Fibroblast of skin of back (primary cell): ENCODE measurements at regions not wholly inside any gene's neighbourhood (a gene's known extent, or its start where the extent isn't known, plus 50 kb on each side); places are given as distances from the start of the nearest gene placed in this dataset.
"Not testable (repeated sequence)": the region's sequence is repeated elsewhere in the genome, so short reads cannot be mapped to it uniquely, and the experiment has no call there.

ENCODE experiments used
- DNase-seq: peaks from one replicate; pipeline ENCODE4 v3.0.0-alpha.2; 2013

GRCh38 chr4:31379364-31379763 lies 659.2 kb downstream of the PCDH7 start:
- no peak for DNase-seq

GRCh38 chr4:31383767-31384166 lies 663.6 kb downstream of the PCDH7 start:
- no peak for DNase-seq

DNA sequence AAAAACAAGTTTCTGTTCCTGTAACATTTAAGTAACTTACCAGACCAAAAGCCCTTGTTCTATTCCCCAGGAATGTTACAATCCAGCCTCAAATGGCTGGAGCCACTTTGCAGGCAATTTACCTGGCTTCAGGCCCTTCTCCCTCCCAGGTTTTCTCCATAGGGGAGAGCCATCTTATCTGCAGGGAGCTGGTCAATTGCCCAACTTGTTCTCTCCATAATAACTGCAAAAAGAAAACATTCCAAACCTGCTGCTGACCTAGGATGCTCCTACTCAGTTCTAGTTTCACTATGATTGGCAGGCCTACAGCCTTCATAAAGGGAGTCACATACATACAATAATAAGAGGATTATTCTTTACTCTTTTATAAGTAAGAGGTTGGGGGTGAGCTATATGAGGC lies 670.7 kb downstream of the PCDH7 start:
- DNase-seq: no peak

- DNase-seq: no peak
Observed at GRCh38 chr4:31391976-31392375, 671.8 kb downstream of the PCDH7 start.

- DNase-seq: no peak
Observed at GRCh38 chr4:31392923-31393322, 672.8 kb downstream of the PCDH7 start.

DNA sequence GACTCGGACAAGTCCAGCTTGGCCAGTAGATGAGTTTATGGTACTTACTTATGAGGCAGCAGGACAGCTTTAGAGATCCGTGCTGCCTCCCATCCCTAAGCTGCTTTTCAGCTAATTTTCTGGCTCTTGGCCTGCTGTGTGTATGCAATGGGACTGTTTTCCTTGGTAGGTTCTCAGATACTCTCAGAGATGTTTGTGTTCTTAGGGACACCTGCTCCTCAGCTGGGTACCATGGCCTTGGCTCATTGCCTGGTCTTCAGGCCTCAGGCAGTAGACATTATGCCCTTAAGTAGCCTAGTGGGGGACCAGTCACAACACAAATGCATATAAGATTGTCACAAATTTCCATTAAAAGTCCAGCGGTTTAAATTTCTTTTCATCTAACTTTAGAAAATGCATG lies 688.0 kb downstream of the PCDH7 start:
- peak; percentile 8 for DNase-seq

GRCh38 chr4:31411565-31411964 lies 691.4 kb downstream of the PCDH7 start:
- DNase-seq: no peak

- DNase-seq: no peak
Observed at GRCh38 chr4:31415629-31416028, 695.5 kb downstream of the PCDH7 start.

DNA sequence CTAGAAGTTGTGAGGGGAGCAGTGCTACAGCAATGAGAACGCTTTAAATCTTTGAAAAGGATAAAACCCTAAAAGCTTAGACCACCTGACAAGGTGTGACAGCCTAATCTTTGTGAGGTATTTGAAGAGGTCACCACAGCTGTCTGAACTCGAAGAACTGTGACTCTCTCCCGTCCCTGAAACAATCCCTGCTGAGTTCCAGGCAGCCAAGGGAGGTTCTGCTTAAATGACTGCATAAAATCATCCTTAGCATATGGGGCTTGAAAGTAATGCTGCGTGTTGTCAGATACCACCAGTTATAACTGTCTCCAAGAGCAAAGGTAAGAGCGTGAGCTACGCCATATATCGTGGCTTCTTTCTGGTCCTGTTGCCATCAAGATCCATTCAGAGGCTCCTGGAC lies 696.3 kb downstream of the PCDH7 start:
- DNase-seq: no peak

GRCh38 chr4:31417040-31417439 lies 696.9 kb downstream of the PCDH7 start:
- no peak for DNase-seq

GRCh38 chr4:31422006-31422405 lies 701.8 kb downstream of the PCDH7 start:
- DNase-seq: peak; percentile 1

DNA sequence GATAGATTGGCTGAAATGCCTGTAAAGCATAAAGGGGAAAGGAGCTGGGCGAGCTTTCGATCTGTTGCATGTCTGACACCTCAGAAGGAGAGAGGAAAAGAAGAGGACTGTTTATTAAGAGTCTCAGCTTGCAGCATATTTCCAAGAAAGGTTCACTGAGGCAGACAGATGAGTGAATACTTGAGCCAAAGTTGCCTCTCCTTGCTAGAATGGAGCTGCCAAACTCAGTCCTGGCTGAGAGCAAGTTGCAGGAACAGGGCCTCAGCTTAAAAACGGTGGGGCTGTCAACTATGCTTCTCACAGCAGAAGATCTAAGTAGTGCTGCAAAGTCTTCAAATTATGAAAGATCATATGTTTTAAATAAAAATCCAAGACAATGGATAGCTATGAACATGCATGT lies 707.5 kb downstream of the PCDH7 start:
- no peak for DNase-seq

DNA sequence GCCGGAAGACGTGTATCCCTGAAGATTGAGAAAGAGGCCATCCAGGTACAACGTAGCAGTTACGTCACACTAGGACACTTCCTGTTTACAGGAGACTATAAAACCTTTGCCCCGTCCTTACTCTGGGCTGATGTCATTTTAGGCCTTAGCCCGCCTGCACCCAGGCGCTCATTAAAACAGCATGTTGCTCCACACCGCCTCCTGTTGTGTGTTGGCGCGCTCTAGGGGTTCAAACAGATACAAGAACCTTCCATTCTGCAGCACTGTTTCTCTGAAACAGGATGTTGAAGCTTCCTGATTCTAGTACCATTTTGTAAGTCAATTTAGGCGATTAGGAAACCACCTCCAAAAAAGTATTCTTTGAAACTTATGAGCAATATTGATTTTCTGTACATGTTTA lies 722.1 kb downstream of the PCDH7 start:
- DNase-seq: no peak

GRCh38 chr4:31445526-31445925 lies 725.4 kb downstream of the PCDH7 start:
- DNase-seq: no peak

- no peak for DNase-seq
Observed at GRCh38 chr4:31455612-31456011, 735.4 kb downstream of the PCDH7 start.

- peak; percentile 37 for DNase-seq
Observed at GRCh38 chr4:31458813-31459212, 738.6 kb downstream of the PCDH7 start.

- DNase-seq: peak; percentile 46
Observed at GRCh38 chr4:31461421-31461820, 741.3 kb downstream of the PCDH7 start.

GRCh38 chr4:31467781-31468180 lies 747.6 kb downstream of the PCDH7 start:
- DNase-seq: peak; percentile 17

GRCh38 chr4:31474221-31474620 lies 754.1 kb downstream of the PCDH7 start:
- DNase-seq: no peak

DNA sequence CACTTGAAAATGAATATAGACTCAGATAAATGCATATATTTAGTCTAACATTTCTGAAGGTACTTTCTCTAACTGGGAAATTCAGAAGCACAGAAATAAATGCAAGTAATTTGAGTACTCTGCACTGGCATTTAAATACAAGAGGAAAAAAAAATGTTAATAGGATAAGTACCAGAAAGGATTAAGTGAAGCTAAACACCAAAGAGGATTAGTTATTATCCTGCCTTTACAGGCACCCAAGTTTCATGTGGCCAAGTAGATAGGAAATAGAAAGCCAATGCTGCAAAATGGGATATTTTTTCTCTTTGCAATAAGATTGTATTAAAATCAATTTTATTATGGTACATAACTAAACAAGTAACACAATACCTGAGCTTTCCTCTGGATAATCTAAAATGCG lies 762.5 kb downstream of the PCDH7 start:
- DNase-seq: no peak

DNA sequence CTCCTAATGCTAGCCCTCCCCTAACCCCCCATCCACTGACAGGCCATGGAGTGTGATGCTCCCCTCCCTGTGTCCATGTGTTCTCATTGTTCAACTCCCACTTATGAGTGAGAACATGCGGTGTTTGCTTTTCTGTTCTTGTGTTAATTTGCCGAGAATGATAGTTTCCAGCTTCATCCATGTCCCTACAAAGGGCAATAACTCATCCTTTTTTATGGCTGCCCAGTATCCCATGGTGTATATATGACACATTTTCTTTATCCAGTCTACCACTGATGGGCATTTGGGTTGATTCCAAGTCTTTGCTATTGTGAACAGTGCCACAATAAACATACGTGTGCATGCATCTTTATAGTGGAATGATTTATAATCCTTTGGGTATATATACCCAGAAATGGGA lies 779.0 kb downstream of the PCDH7 start:
- not testable (repeated sequence) for DNase-seq

DNA sequence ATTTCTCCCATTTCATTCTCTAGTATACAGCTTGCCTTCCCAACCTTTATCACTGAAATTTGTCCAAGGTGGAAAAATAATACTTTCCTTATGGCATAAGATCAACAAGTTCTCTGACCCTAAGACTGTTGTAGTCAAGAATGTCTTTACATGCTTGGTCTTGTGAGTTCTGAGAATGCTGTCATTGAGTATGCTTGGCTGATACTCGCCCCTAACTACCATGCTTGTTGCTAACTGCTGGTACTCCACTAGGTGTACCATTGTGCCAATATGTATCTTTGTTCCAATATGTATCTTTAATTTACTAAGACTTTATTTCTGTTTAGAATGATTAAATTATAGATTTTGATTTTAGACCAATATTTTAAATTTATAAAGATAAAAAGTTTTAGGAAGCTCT lies 796.4 kb downstream of the PCDH7 start:
- no peak for DNase-seq

GRCh38 chr4:31518796-31519250 lies 798.7 kb downstream of the PCDH7 start:
- DNase-seq: peak; percentile 53

- DNase-seq: no peak
Observed at GRCh38 chr4:31530555-31530954, 810.4 kb downstream of the PCDH7 start.

GRCh38 chr4:31538877-31539276 lies 818.7 kb downstream of the PCDH7 start:
- no peak for DNase-seq
